ENCODE measurements at regions not wholly inside any gene's neighbourhood (a gene's known extent, or its start where the extent isn't known, plus 50 kb on each side); places are given as distances from the start of the nearest gene placed in this dataset.

GRCh38 chr1:235008239-235008638 lies 120.4 kb downstream of the TOMM20 start:
- FAIRE-seq (peak; percentile 56), DNase-seq (ENCODE audit: insufficient read length) (no peak)
- no peak for TF ChIP-seq POLR2A (IDR thresholded peaks at IDR 0.05; ENCODE audit: low read depth, low read length)

DNA sequence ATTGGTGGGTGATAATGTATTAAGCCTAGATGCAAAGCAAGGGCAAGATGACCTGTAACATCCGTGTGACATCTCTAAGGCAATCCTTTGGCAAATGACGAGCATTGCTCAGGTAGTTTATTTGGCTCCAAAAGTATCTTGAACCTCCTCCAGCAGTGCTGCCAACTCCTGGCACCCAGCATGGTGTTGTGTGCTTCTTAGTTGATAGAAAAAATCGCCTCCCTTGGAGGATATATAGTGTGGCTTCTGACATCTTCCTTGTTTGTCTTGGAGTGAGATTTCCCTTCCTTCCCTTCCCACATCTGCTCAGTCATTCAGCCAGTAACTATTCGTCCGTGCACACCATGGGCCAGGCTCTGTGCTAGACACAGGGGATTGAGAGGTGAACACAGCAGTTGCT lies 121.8 kb downstream of the TOMM20 start:
- FAIRE-seq (no peak), DNase-seq (ENCODE audit: insufficient read length) (no peak)
- no peak for TF ChIP-seq POLR2AphosphoS5 (IDR thresholded peaks at IDR 0.05; ENCODE audit: low read depth, low read length)

DNA sequence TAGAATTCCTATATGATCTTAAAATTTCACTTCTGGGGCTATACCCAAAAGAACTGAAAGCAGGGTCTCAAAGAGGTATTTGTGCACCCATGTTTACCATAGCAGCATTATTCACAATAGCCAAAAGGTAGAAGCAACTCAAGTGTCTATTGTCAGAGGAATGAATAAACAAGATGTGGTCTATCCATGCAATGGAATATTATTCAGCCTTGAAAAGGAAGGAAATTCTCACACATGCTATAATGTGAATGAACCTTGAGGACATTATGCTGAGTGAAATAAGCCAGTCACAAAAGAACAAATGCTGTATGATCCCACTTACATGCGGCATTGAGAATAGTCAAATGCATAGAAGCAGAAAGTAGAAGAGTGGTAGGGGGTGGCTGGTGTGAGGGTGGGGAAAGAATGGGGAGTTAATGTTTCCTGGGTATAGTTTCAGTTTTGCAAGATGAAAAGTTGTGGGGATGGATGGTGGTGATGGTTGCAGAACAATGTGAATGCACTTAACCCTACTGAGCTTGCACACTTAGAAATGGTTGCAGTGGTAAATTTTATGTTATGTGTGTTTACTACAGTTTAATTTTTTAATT lies 122.4 kb downstream of the TOMM20 start:
- DNase-seq (ENCODE audit: insufficient read length): no peak
- TF ChIP-seq POLR2AphosphoS5 (IDR thresholded peaks at IDR 0.05; ENCODE audit: low read depth, low read length): no peak
- TF ChIP-seq TAF1 (IDR thresholded peaks at IDR 0.05; ENCODE audit: borderline replicate concordance, low read depth, low read length): no peak
- peak; percentile 76 for FAIRE-seq

DNA sequence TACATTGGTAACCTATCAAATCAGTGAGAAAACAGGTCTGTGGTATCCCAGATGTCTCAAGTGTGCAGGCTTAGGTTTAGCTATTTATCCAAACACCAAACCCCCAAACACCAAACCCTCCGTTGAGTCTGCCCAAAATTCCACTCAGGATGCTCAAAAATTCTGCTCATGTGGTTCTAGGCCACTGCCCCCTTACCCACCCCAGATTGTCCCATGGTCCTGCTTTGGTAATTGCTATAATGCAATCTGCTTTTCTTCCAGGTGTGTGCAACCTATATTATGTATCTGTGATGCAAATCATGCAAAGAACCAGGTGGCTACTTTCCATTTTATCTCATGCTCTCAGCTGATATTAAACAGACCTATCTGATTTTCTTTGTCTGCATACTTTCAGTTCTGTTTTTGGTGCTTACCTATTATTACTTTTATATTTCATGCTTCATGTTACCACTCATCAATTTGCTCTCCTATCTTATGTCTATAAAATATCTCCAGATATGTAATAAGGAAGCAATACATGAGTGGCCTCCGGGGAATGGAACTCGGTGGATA lies 123.7 kb downstream of the TOMM20 start:
- TF ChIP-seq POLR2A (IDR thresholded peaks at IDR 0.05; ENCODE audit: low read depth, low read length) (no peak), POLR2AphosphoS5 (IDR thresholded peaks at IDR 0.05; ENCODE audit: low read depth, low read length) (no peak), TAF1 (IDR thresholded peaks at IDR 0.05; ENCODE audit: borderline replicate concordance, low read depth, low read length) (no peak)
- FAIRE-seq: peak; percentile 36

DNA sequence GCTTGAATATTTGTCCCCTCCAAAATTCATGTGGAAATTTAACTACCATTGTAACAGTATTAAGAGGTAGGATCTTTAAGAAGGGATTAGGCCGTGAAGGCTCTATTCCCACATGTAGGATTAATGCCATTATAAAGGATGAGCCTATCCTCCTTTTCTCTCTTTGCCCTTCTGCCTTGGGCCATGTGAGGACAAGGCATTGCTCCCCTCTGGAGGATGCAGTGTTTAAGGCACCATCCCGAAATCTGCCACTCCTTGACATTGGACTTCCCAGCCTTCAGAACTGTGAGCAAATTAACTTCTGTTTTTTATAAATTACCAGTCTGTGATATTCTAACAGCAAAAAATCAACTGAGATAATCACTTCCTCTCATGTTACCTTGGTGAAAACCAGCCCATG lies 124.4 kb downstream of the TOMM20 start:
- no peak for FAIRE-seq
- TF ChIP-seq TAF1 (IDR thresholded peaks at IDR 0.05; ENCODE audit: borderline replicate concordance, low read depth, low read length): no peak
- TF ChIP-seq POLR2AphosphoS5 (IDR thresholded peaks at IDR 0.05; ENCODE audit: low read depth, low read length): no peak
- no peak for TF ChIP-seq POLR2A (IDR thresholded peaks at IDR 0.05; ENCODE audit: low read depth, low read length)
- DNase-seq (ENCODE audit: insufficient read length): no peak

More for the DNA sequence above, 123.7 kb downstream of the TOMM20 start:
- DNase-seq (ENCODE audit: insufficient read length): no peak

DNA sequence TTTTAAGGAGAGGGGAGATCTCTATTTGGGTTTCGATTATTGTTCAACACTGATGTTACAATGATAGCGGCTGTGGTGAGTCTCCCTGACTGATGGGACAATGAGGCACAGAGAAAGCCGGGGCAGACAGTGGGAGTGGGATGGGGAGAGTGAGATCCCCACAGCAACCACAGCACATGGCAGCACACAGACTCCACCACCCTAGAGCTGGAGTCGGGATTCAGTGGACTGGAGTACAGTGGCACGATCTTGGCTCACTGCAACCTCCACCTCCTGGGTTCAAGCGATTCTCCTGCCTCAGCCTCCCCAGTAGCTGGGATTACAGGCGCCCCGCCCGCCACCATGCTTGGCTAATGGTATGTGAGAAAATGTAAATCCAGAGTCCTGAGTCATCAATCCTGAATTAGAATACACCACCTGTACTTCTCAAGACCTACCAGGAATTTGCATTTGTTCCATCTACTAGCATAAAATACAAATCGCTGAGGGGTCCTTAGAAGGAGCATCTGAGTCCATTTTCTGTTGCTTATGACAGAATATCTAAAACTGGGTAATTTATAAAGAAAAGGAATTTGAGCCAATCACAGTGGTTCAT lies 125.8 kb downstream of the TOMM20 start:
- DNase-seq (ENCODE audit: insufficient read length): no peak
- no peak for FAIRE-seq
- TF ChIP-seq TAF1 (IDR thresholded peaks at IDR 0.05; ENCODE audit: borderline replicate concordance, low read depth, low read length) (no peak), POLR2A (IDR thresholded peaks at IDR 0.05; ENCODE audit: low read depth, low read length) (no peak), POLR2AphosphoS5 (IDR thresholded peaks at IDR 0.05; ENCODE audit: low read depth, low read length) (no peak)

- FAIRE-seq (no peak), DNase-seq (ENCODE audit: insufficient read length) (no peak)
Measured at GRCh38 chr1:234999513-234999940, 129.1 kb downstream of the TOMM20 start.

GRCh38 chr1:234997896-234998741 lies 130.5 kb downstream of the TOMM20 start:
- no peak for TF ChIP-seq POLR2AphosphoS5 (IDR thresholded peaks at IDR 0.05; ENCODE audit: low read depth, low read length)
- no peak for TF ChIP-seq POLR2A (IDR thresholded peaks at IDR 0.05; ENCODE audit: low read depth, low read length)
- TF ChIP-seq TAF1 (IDR thresholded peaks at IDR 0.05; ENCODE audit: borderline replicate concordance, low read depth, low read length): no peak
- DNase-seq (ENCODE audit: insufficient read length) (no peak), FAIRE-seq (no peak)

More at GRCh38 chr1:234999513-234999940, 129.1 kb downstream of the TOMM20 start:
- TF ChIP-seq TAF1 (IDR thresholded peaks at IDR 0.05; ENCODE audit: borderline replicate concordance, low read depth, low read length) (no peak), POLR2AphosphoS5 (IDR thresholded peaks at IDR 0.05; ENCODE audit: low read depth, low read length) (no peak), POLR2A (IDR thresholded peaks at IDR 0.05; ENCODE audit: low read depth, low read length) (no peak)

DNA sequence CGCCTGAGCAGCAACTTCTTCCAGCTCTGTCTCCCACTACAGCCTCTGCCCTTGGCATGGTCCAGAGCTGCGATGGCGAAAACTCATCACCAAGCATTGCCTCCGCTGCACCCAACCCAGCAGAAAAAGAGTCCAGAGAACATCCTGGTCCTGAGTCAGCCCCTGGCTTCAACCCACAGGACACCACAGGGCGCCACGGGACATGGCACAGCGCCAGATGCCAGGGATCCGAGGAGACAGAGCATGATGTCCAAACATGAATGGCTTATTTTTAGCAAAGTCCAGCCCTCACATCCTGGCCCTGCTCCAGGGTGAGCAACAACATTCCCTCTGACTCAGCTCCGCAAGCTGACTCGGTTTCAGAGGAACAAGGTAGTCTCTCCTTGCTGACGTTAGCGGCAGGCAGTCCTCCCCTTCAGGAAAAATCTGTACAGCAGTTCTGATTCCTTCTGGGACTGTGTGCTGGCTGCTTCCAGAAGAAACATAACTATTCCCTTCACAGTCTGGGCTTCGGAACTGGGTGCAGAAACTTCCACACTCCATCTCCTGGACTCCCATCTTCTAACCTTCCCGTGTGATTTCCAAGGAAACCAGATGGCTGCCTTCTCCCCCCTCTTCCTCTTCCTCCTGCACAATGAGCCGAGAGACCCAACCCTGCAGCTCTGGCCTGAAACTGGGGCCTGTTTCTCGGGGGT lies 131.3 kb downstream of the TOMM20 start:
- FAIRE-seq: no peak
- no peak for DNase-seq (ENCODE audit: insufficient read length)
- TF ChIP-seq POLR2A (IDR thresholded peaks at IDR 0.05; ENCODE audit: low read depth, low read length): no peak

DNA sequence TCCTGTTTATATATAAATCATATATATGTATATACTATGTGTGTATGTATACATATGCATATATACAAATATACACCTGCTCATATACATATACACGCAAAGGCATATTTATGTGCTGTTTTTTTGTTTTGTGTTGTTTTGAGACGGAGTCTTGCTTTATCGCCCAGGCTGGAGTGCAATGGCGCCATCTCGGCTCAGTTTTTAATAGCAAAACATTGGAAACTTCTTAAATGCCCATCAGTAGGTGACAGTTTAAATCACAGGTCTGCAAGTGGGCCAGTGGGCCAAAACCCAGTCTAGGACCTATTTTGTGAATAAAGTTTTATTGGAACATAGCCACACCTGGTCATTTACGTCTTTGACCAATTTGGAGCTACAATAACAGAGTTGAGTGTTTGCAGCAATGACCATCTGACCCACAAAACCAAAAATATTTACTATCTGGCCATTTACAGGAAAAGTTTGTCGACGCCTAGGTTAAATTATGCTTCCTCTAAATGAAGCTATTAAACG lies 132.3 kb downstream of the TOMM20 start:
- TF ChIP-seq TAF1 (IDR thresholded peaks at IDR 0.05; ENCODE audit: borderline replicate concordance, low read depth, low read length) (no peak), POLR2A (IDR thresholded peaks at IDR 0.05; ENCODE audit: low read depth, low read length) (no peak), POLR2AphosphoS5 (IDR thresholded peaks at IDR 0.05; ENCODE audit: low read depth, low read length) (no peak)
- no peak for DNase-seq (ENCODE audit: insufficient read length)
- no peak for FAIRE-seq
